H9 (cell line): ENCODE measurements at regions not wholly inside any gene's neighbourhood (a gene's known extent, or its start where the extent isn't known, plus 50 kb on each side); places are given as distances from the start of the nearest gene placed in this dataset.

Source experiments
- DNase-seq: peaks from one replicate; pipeline ENCODE4 v3.0.0-alpha.2; 2017
- H2AFZ ChIP-seq: one replicate; pipeline ENCODE4 v1.6.1; 2013; ENCODE audit warnings: mild to moderate bottlenecking, low read length, control low read depth, moderate library complexity
- H2AK5ac ChIP-seq: 2 replicates; pipeline ENCODE4 v1.6.1; 2013; ENCODE audit warnings: low read length, control low read depth, mixed read lengths; ENCODE audit not compliant: insufficient read length
- H2BK120ac ChIP-seq: one replicate; pipeline ENCODE4 v1.6.1; 2013; ENCODE audit warnings: low read depth, mild to moderate bottlenecking, low read length, control low read depth, inconsistent platforms; ENCODE audit not compliant: poor library complexity, severe bottlenecking
- H2BK12ac ChIP-seq: 2 replicates; pipeline ENCODE4 v1.6.1; 2013; ENCODE audit warnings: low read length, control low read depth, mixed read lengths, low read depth; ENCODE audit not compliant: insufficient read length
- H2BK15ac ChIP-seq: 2 replicates; pipeline ENCODE4 v1.6.1; 2013; ENCODE audit warnings: low read depth, low read length, control low read depth
- H2BK20ac ChIP-seq: one replicate; pipeline ENCODE4 v1.6.1; 2013; ENCODE audit warnings: low read depth, mild to moderate bottlenecking, low read length, control low read depth, inconsistent platforms; ENCODE audit not compliant: poor library complexity, severe bottlenecking
- H2BK5ac ChIP-seq: 2 replicates; pipeline ENCODE4 v1.6.1; 2013; ENCODE audit warnings: low read length, control low read depth, mixed read lengths; ENCODE audit not compliant: insufficient read length
- H3K14ac ChIP-seq: 2 replicates; pipeline ENCODE4 v1.6.1; 2013; ENCODE audit warnings: low read length, control low read depth; ENCODE audit not compliant: insufficient read depth
- H3K18ac ChIP-seq: 2 replicates; pipeline ENCODE4 v1.6.1; 2013; ENCODE audit warnings: low read depth, mild to moderate bottlenecking, mixed read lengths, low read length, control low read depth; ENCODE audit not compliant: insufficient read length
- H3K23ac ChIP-seq: 2 replicates; pipeline ENCODE4 v1.6.1; 2013; ENCODE audit warnings: low read length, control low read depth, mixed read lengths, low read depth; ENCODE audit not compliant: insufficient read length
- H3K23me2 ChIP-seq: 2 replicates; pipeline ENCODE4 v1.6.1; 2013; ENCODE audit warnings: low read depth, mild to moderate bottlenecking, mixed read lengths, low read length, control low read depth; ENCODE audit not compliant: insufficient read length, poor library complexity, severe bottlenecking
- H3K27ac ChIP-seq: 2 replicates; pipeline ENCODE4 v1.5.1; 2013; ENCODE audit warnings: low read length, control low read depth, mixed read lengths, low read depth; ENCODE audit not compliant: insufficient read length
- H3K27me3 ChIP-seq: 2 replicates; pipeline ENCODE4 v1.6.1; 2013; ENCODE audit warnings: low read length, control low read depth, inconsistent platforms; ENCODE audit not compliant: insufficient read depth
- H3K4ac ChIP-seq: 2 replicates; pipeline ENCODE4 v1.6.1; 2013; ENCODE audit warnings: low read depth, mild to moderate bottlenecking, control low read depth, inconsistent platforms, low read length, moderate library complexity
- H3K4me1 ChIP-seq: 2 replicates; pipeline ENCODE4 v1.6.1; 2013; ENCODE audit warnings: low read length, control low read depth, inconsistent platforms; ENCODE audit not compliant: insufficient read depth
- H3K4me2 ChIP-seq: 2 replicates; pipeline ENCODE4 v1.6.1; 2013; ENCODE audit warnings: low read length, control low read depth, mixed read lengths; ENCODE audit not compliant: insufficient read length, insufficient read depth
- H3K56ac ChIP-seq: 2 replicates; pipeline ENCODE4 v1.6.1; 2013; ENCODE audit warnings: low read depth, mild to moderate bottlenecking, mixed read lengths, low read length, control low read depth; ENCODE audit not compliant: insufficient read length
- H3K79me1 ChIP-seq: 2 replicates; pipeline ENCODE4 v1.6.1; 2013; ENCODE audit warnings: low read depth, mild to moderate bottlenecking, moderate library complexity, low read length, control low read depth, inconsistent platforms; ENCODE audit not compliant: insufficient read depth, poor library complexity, severe bottlenecking
- H3K79me2 ChIP-seq: 2 replicates; pipeline ENCODE4 v1.6.1; 2013; ENCODE audit warnings: low read length, control low read depth, inconsistent platforms; ENCODE audit not compliant: insufficient read depth
- H3K9ac ChIP-seq: 2 replicates; pipeline ENCODE4 v1.6.1; 2013; ENCODE audit warnings: low read length, control low read depth, mixed read lengths; ENCODE audit not compliant: insufficient read length; ENCODE audit errors: extremely low read depth
- H3K9me3 ChIP-seq: one replicate; pipeline ENCODE4 v1.6.1; 2013; ENCODE audit warnings: low read depth, low read length, inconsistent platforms; ENCODE audit not compliant: control insufficient read depth
- H3T11ph ChIP-seq: one replicate; pipeline ENCODE4 v1.6.1; 2013; ENCODE audit warnings: mild to moderate bottlenecking, low read length, control low read depth, inconsistent platforms
- H4K20me1 ChIP-seq: one replicate; pipeline ENCODE4 v1.6.1; 2013; ENCODE audit not compliant: control insufficient read depth, insufficient read length, insufficient read depth
- H4K5ac ChIP-seq: 2 replicates; pipeline ENCODE4 v1.6.1; 2013; ENCODE audit warnings: low read depth, mild to moderate bottlenecking, mixed read lengths, low read length, control low read depth; ENCODE audit not compliant: insufficient read length
- H4K8ac ChIP-seq: replicated peaks from 2 replicates; pipeline ENCODE4 v1.6.1; 2013; ENCODE audit warnings: low read length, control low read depth, mixed read lengths, low read depth; ENCODE audit not compliant: insufficient read length
- H4K91ac ChIP-seq: 2 replicates; pipeline ENCODE4 v1.6.1; 2013; ENCODE audit warnings: low read depth, mild to moderate bottlenecking, moderate library complexity, mixed read lengths, low read length, control low read depth; ENCODE audit not compliant: insufficient read length
- H3K27ac Mint-ChIP-seq, 3 experiments: 2 replicates in 2 of 3; 3 replicates in 1 of 3; pipeline ENCODE4 v1.8.0; 2020 to 2021; ENCODE audit warnings: mixed read lengths in 3 of 3, mild to moderate bottlenecking in 1 of 3, moderate library complexity in 1 of 3
- H3K27me3 Mint-ChIP-seq: 2 replicates; pipeline ENCODE4 v1.8.0; 2021; ENCODE audit warnings: low read depth, mild to moderate bottlenecking, moderate library complexity, mixed read lengths
- H3K36me3 Mint-ChIP-seq, 3 experiments: 2 replicates in 2 of 3; 3 replicates in 1 of 3; pipeline ENCODE4 v1.8.0; 2020 to 2021; ENCODE audit warnings: low read depth in 3 of 3, mixed read lengths in 3 of 3; ENCODE audit not compliant: insufficient read depth in 1 of 3
- H3K4me1 Mint-ChIP-seq, 2 experiments: 2 replicates each; pipeline ENCODE4 v1.8.0; 2020; ENCODE audit warnings: mixed read lengths in 2 of 2
- H3K4me3 Mint-ChIP-seq, 2 experiments: 2 replicates in 1 of 2; 3 replicates in 1 of 2; pipeline ENCODE4 v1.8.0; 2020 to 2021; ENCODE audit warnings: mild to moderate bottlenecking in 2 of 2, mixed read lengths in 2 of 2, moderate library complexity in 1 of 2
- H3K9me3 Mint-ChIP-seq, 2 experiments: 2 replicates in 1 of 2; 3 replicates in 1 of 2; pipeline ENCODE4 v1.8.0; 2020; ENCODE audit warnings: mild to moderate bottlenecking in 2 of 2, mixed read lengths in 2 of 2, moderate library complexity in 1 of 2
- CTCF ChIP-seq: fragments of 200-600 bp; sonication (generic); conservative IDR thresholded peaks from 3 replicates; pipeline ENCODE4 v1.8.0; 2021; ENCODE audit warnings: antibody characterized with exemption, mild to moderate bottlenecking
- WGBS: extraction: QIAGEN DNeasy Blood & Tissue Kit; methylation state at CpG from one replicate; pipeline ENCODE4 v1.1.7; 2013; ENCODE audit warnings: missing lambda C conversion rate, low lambda C conversion rate, mixed read lengths; ENCODE audit not compliant: insufficient read length; ENCODE audit errors: extremely low coverage; 5-methylcytosine and 5-hydroxymethylcytosine counted together

DNA sequence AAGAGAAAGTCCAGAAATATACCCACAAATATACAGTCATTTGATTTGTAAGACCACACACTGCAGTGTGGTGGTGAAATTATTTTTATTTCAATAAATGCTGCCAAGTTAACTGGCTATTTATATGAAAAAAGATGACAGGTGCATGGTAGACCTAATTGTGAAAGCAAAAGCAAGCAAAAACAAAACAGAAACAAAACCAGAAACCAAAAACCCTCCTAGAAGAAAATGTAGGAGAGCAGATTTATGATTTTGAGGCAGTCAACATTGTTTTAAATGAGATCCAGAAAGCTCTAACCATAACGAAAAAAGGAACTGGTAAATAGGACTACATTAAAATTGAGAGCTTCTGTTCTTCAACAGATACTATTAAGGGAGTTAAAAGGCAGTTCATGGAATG is 303.6 kb downstream of the PRDM2 start:
- peaks cover 7% of the 10 kb centered on the region in 2 experiments for H3K4me1 Mint-ChIP-seq
- no CpG with 5 or more reads among the region's 1 CpG for WGBS
- Histone ChIP-seq H3K18ac (no peak overlapping the region), H2AK5ac (no peak overlapping the region), H2BK15ac (no peak overlapping the region), H3K23me2 (no peaks in the 10 kb centered on the region), H3K27me3 (no peaks in the 10 kb centered on the region), H3K23ac (no peak overlapping the region), H3K4me1 (no peaks in the 10 kb centered on the region), H3K79me2 (no peaks in the 10 kb centered on the region), H3K79me1 (no peaks in the 10 kb centered on the region), H3T11ph (no peak overlapping the region), H2BK20ac (no peak overlapping the region), H2BK5ac (no peak overlapping the region), H2AFZ (no peak overlapping the region), H4K8ac (no peak overlapping the region), H3K4ac (no peak overlapping the region), H2BK120ac (no peak overlapping the region), H3K9me3 (no peaks in the 10 kb centered on the region), H3K14ac (no peak overlapping the region), H3K56ac (no peak overlapping the region), H3K4me2 (no peak overlapping the region), H3K27ac (no peak overlapping the region), H4K20me1 (no peaks in the 10 kb centered on the region), H4K91ac (no peak overlapping the region), H4K5ac (no peak overlapping the region), H2BK12ac (no peak overlapping the region), H3K9ac (no peak overlapping the region)
- DNase-seq = no peak
- no peak for TF ChIP-seq CTCF
- no peak overlapping the region for H3K4me3 Mint-ChIP-seq
- peaks cover 11 to 40% (median 14%) of the 10 kb centered on the region in 3 experiments for H3K36me3 Mint-ChIP-seq
- H3K27ac Mint-ChIP-seq = no peak overlapping the region
- H3K9me3 Mint-ChIP-seq = peaks cover 39 to 45% of the 10 kb centered on the region in 2 experiments
- peaks cover 3% of the 10 kb centered on the region for H3K27me3 Mint-ChIP-seq
